ENCODE measurements at regions not wholly inside any gene's neighbourhood (a gene's known extent, or its start where the extent isn't known, plus 50 kb on each side); places are given as distances from the start of the nearest gene placed in this dataset.

- peaks cover 10% of the 10 kb centered on the region for H3K4me1 ChIP-seq
- H3K27me3 ChIP-seq, result no peaks in the 10 kb centered on the region
- no peaks in the 10 kb centered on the region for H3K36me3 ChIP-seq
- TF ChIP-seq CTCF (IDR thresholded peaks at IDR 0.05), result no peak
- intact Hi-C loops (cut with DNase I), result no loop called here
- peak overlapping the region; percentile 14 for H3K27ac ChIP-seq
- H3K9ac ChIP-seq (ENCODE audit: low read depth in 2 of 2, low read length in 2 of 2), result peak overlapping the region in 1 of 2 donors; percentile 51
- DNase-seq, result peak; percentile 86
- H3K4me3 ChIP-seq, result no peak overlapping the region
- H3K9me3 ChIP-seq, result no peaks in the 10 kb centered on the region
Observed at GRCh38 chr21:43343095-43343991, 83.6 kb downstream of the SIK1 start.

GRCh38 chr21:43342301-43342881 is 84.5 kb downstream of the SIK1 start:
- Histone ChIP-seq H3K4me3 (no peak overlapping the region), H3K27me3 (no peaks in the 10 kb centered on the region), H3K36me3 (no peaks in the 10 kb centered on the region), H3K27ac (no peak overlapping the region), H3K4me1 (peaks cover 10% of the 10 kb centered on the region), H3K9me3 (no peaks in the 10 kb centered on the region), H3K9ac (ENCODE audit: low read depth in 2 of 2, low read length in 2 of 2) (peak overlapping the region in 1 of 2 donors; percentile 51)
- intact Hi-C loops (cut with DNase I), result no loop called here
- no peak for DNase-seq
- no peak for TF ChIP-seq CTCF (IDR thresholded peaks at IDR 0.05)

GRCh38 chr21:43341378-43342161 is 85.4 kb downstream of the SIK1 start:
- DNase-seq, result no peak
- no peaks in the 10 kb centered on the region for H3K27me3 ChIP-seq
- H3K36me3 ChIP-seq, result no peaks in the 10 kb centered on the region
- TF ChIP-seq CTCF (IDR thresholded peaks at IDR 0.05), result no peak
- intact Hi-C loops (cut with DNase I), result no loop called here
- no peak overlapping the region for H3K27ac ChIP-seq
- no peak overlapping the region for H3K4me3 ChIP-seq
- no peak overlapping the region for H3K9ac ChIP-seq (ENCODE audit: low read depth in 2 of 2, low read length in 2 of 2)
- H3K4me1 ChIP-seq, result peaks cover 10% of the 10 kb centered on the region
- H3K9me3 ChIP-seq, result no peaks in the 10 kb centered on the region

- TF ChIP-seq CTCF (IDR thresholded peaks at IDR 0.05), result no peak
- H3K27me3 ChIP-seq, result no peaks in the 10 kb centered on the region
- H3K4me3 ChIP-seq, result no peak overlapping the region
- no peak overlapping the region for H3K27ac ChIP-seq
- no peaks in the 10 kb centered on the region for H3K9me3 ChIP-seq
- no peak for DNase-seq
- H3K4me1 ChIP-seq, result peaks cover 10% of the 10 kb centered on the region
- no peaks in the 10 kb centered on the region for H3K36me3 ChIP-seq
- no peak overlapping the region for H3K9ac ChIP-seq (ENCODE audit: low read depth in 2 of 2, low read length in 2 of 2)
- intact Hi-C loops (cut with DNase I), result no loop called here
Observed at GRCh38 chr21:43340491-43341377, 86.2 kb downstream of the SIK1 start.

DNA sequence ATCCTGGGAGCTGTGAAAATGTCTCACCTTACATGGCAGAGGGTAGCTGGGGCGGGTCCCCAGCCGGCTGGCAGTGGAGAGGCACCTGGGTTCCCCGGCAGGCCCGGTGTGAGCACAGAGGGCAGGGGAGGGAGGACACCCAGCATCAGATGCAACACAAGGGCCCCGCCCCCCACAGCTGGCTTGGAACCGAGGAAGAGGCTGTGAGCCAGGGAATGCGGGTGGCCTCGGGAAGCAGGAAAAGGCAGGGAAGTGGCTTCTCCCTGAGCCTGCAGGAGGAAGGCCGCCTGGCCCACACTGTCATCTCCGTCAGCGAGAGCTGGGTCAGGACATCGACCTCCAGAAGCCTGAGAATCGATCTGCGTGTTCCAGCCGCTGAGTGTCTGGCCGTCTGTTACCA is 87.3 kb downstream of the SIK1 start:
- no peak for DNase-seq

More for the DNA sequence above, 87.3 kb downstream of the SIK1 start:
- H3K27me3 ChIP-seq, result no peaks in the 10 kb centered on the region
- H3K9me3 ChIP-seq, result no peaks in the 10 kb centered on the region
- H3K4me3 ChIP-seq, result no peak overlapping the region
- intact Hi-C loops (cut with DNase I), result no loop called here
- peaks cover 10% of the 10 kb centered on the region for H3K4me1 ChIP-seq
- H3K9ac ChIP-seq (ENCODE audit: low read depth in 2 of 2, low read length in 2 of 2), result no peak overlapping the region
- no peak overlapping the region for H3K27ac ChIP-seq
- H3K36me3 ChIP-seq, result no peaks in the 10 kb centered on the region
- TF ChIP-seq CTCF (IDR thresholded peaks at IDR 0.05), result no peak
